ENCODE measurements at regions not wholly inside any gene's neighbourhood (a gene's known extent, or its start where the extent isn't known, plus 50 kb on each side); places are given as distances from the start of the nearest gene placed in this dataset.

DNA sequence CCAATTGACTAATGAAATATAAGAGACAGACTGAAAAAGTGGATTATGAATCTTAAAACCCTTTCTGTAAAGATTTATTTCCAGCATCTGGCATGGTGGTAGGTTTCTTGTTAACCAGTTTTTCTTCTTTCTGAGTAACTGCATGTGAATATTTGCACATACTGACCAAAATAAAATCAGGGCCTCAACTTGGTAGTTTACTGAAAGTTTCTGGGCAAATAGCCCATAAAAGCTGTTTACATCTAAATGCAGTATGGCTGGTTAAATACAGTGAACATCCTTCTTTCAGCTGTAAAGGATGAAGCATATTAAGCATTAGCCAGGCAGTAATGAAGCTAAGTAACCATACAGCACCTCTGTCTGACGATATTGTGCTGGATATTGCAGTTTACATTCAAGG is 83.6 kb upstream of the EYS start (continued):
- TF ChIP-seq ZXDB (tag by site-specific recombination; IDR thresholded peaks at IDR 0.05) (no peak), ZNF354C (tag by site-specific recombination; IDR thresholded peaks at IDR 0.05; ENCODE audit: borderline replicate concordance, low read depth) (no peak)

GRCh38 chr6:65787787-65788186 is 80.8 kb upstream of the EYS start:
- Histone ChIP-seq H3K36me3 (ENCODE audit: control insufficient read depth in 2 of 2, insufficient read depth in 1 of 2, low read length in 2 of 2) (no peaks in the 10 kb centered on the region), H3K27ac (ENCODE audit: extremely low read depth, low read depth, low read length) (no peak overlapping the region), H3K4me3 (ENCODE audit: low read depth, low read length) (no peak overlapping the region), H3K9me3 (ENCODE audit: control insufficient read depth, insufficient read depth, low read depth, low read length) (no peaks in the 10 kb centered on the region), H3K4me1 (ENCODE audit: control insufficient read depth, insufficient read depth, low read length) (no peaks in the 10 kb centered on the region)
- TF ChIP-seq ZNF280C (tag by site-specific recombination; IDR thresholded peaks at IDR 0.05) = no peak
- TF ChIP-seq ZNF16 (tag by site-specific recombination; IDR thresholded peaks at IDR 0.05; ENCODE audit: low read depth) = no peak
- TF ChIP-seq SETDB1 (IDR thresholded peaks at IDR 0.05; ENCODE audit: insufficient read length, low read length) = no peak
- TF ChIP-seq ZNF76 (tag by site-specific recombination; IDR thresholded peaks at IDR 0.05; ENCODE audit: borderline replicate concordance, low read depth) = no peak
- no peak for TF ChIP-seq HOXD13 (CRISPR knock-in tag; IDR thresholded peaks at IDR 0.05; ENCODE audit: borderline replicate concordance)
- TF ChIP-seq ZNF416 (tag by site-specific recombination; IDR thresholded peaks at IDR 0.05) = no peak
- TF ChIP-seq, protein P1, sequence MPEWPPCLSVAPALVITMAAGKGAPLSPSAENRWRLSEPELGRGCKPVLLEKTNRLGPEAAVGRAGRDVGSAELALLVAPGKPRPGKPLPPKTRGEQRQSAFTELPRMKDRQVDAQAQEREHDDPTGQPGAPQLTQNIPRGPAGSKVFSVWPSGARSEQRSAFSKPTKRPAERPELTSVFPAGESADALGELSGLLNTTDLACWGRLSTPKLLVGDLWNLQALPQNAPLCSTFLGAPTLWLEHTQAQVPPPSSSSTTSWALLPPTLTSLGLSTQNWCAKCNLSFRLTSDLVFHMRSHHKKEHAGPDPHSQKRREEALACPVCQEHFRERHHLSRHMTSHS (tag by site-specific recombination; IDR thresholded peaks at IDR 0.05) = no peak
- no peak for TF ChIP-seq ZNF677 (tag by site-specific recombination; IDR thresholded peaks at IDR 0.05)
- no peak for TF ChIP-seq ZNF146 (tag by site-specific recombination; IDR thresholded peaks at IDR 0.05)
- TF ChIP-seq, protein P2, sequence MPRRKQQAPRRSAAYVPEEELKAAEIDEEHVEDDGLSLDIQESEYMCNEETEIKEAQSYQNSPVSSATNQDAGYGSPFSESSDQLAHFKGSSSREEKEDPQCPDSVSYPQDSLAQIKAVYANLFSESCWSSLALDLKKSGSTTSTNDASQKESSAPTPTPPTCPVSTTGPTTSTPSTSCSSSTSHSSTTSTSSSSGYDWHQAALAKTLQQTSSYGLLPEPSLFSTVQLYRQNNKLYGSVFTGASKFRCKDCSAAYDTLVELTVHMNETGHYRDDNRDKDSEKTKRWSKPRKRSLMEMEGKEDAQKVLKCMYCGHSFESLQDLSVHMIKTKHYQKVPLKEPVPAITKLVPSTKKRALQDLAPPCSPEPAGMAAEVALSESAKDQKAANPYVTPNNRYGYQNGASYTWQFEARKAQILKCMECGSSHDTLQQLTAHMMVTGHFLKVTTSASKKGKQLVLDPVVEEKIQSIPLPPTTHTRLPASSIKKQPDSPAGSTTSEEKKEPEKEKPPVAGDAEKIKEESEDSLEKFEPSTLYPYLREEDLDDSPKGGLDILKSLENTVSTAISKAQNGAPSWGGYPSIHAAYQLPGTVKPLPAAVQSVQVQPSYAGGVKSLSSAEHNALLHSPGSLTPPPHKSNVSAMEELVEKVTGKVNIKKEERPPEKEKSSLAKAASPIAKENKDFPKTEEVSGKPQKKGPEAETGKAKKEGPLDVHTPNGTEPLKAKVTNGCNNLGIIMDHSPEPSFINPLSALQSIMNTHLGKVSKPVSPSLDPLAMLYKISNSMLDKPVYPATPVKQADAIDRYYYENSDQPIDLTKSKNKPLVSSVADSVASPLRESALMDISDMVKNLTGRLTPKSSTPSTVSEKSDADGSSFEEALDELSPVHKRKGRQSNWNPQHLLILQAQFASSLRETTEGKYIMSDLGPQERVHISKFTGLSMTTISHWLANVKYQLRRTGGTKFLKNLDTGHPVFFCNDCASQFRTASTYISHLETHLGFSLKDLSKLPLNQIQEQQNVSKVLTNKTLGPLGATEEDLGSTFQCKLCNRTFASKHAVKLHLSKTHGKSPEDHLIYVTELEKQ (tag by site-specific recombination; IDR thresholded peaks at IDR 0.05; ENCODE audit: borderline replicate concordance) = no peak
- no peak for TF ChIP-seq GFI1B (tag by site-specific recombination; IDR thresholded peaks at IDR 0.05)
- no peak for TF ChIP-seq ZNF777 (tag by site-specific recombination; IDR thresholded peaks at IDR 0.05; ENCODE audit: borderline replicate concordance)
- TF ChIP-seq ZNF157 (tag by site-specific recombination; IDR thresholded peaks at IDR 0.05) = no peak
- CTCF ChIA-PET = no interaction called here
- POLR2A ChIA-PET = no interaction called here

- CTCF ChIA-PET = no interaction called here
- no peaks in the 10 kb centered on the region for H3K4me1 ChIP-seq (ENCODE audit: control insufficient read depth, insufficient read depth, low read length)
- POLR2A ChIA-PET = no interaction called here
- H3K36me3 ChIP-seq (ENCODE audit: control insufficient read depth in 2 of 2, insufficient read depth in 1 of 2, low read length in 2 of 2) = no peaks in the 10 kb centered on the region
- no peak overlapping the region for H3K27ac ChIP-seq (ENCODE audit: extremely low read depth, low read depth, low read length)
- H3K9me3 ChIP-seq (ENCODE audit: control insufficient read depth, insufficient read depth, low read depth, low read length) = no peaks in the 10 kb centered on the region
- TF ChIP-seq, protein P1 (tag by site-specific recombination; IDR thresholded peaks at IDR 0.05) = no peak
- TF ChIP-seq ZNF239 (tag by site-specific recombination; IDR thresholded peaks at IDR 0.05) (no peak), ZNF366 (tag by site-specific recombination; conservative IDR thresholded peaks at IDR 0.05) (no peak), ZNF24 (tag by site-specific recombination; IDR thresholded peaks at IDR 0.05) (no peak), ZNF433 (tag by site-specific recombination; IDR thresholded peaks at IDR 0.05; ENCODE audit: low read depth) (no peak), ZNF777 (tag by site-specific recombination; IDR thresholded peaks at IDR 0.05; ENCODE audit: borderline replicate concordance) (no peak), SP7 (tag by site-specific recombination; IDR thresholded peaks at IDR 0.05) (no peak), ZNF48 (tag by site-specific recombination; IDR thresholded peaks at IDR 0.05) (no peak)
- TF ChIP-seq, protein P3, sequence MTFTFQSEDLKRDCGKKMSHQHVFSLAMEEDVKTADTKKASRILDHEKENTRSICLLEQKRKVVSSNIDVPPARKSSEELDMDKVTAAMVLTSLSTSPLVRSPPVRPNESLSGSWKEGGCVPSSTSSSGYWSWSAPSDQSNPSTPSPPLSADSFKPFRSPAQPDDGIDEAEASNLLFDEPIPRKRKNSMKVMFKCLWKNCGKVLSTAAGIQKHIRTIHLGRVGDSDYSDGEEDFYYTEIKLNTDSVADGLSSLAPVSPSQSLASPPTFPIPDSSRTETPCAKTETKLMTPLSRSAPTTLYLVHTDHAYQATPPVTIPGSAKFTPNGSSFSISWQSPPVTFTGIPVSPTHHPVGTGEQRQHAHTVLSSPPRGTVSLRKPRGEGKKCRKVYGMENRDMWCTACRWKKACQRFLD (tag by site-specific recombination; IDR thresholded peaks at IDR 0.05) = no peak
- H3K4me3 ChIP-seq (ENCODE audit: low read depth, low read length) = no peak overlapping the region
Measured at GRCh38 chr6:65786815-65787214, 79.8 kb upstream of the EYS start.

Data from HEK293 (cell line).